ENCODE measurements at regions not wholly inside any gene's neighbourhood (a gene's known extent, or its start where the extent isn't known, plus 50 kb on each side); places are given as distances from the start of the nearest gene placed in this dataset.

GRCh38 chr12:24325331-24325730 is 375.9 kb upstream of the SOX5 start:
- TF ChIP-seq CTCF (IDR thresholded peaks at IDR 0.05) (no peak), EZH2 (IDR thresholded peaks at IDR 0.05; ENCODE audit: borderline replicate concordance, insufficient read depth, low read depth, low read length, poor library complexity, severe bottlenecking) (no peak)
